ENCODE measurements at regions not wholly inside any gene's neighbourhood (a gene's known extent, or its start where the extent isn't known, plus 50 kb on each side); places are given as distances from the start of the nearest gene placed in this dataset.

- H3K4me2 ChIP-seq (ENCODE audit: low read depth, low read length) = no peak overlapping the region
- no peak overlapping the region for H3K9ac ChIP-seq (ENCODE audit: low read length)
- H3F3A ChIP-seq (ENCODE audit: insufficient read depth, low read length) = no peaks in the 10 kb centered on the region
- no peaks in the 10 kb centered on the region for H3K27me3 ChIP-seq (replicated peaks; ENCODE audit: insufficient read depth, low read length)
- H3K36me3 ChIP-seq (replicated peaks; ENCODE audit: insufficient read depth, low read length) = no peaks in the 10 kb centered on the region
- no peaks in the 10 kb centered on the region for H3K9me2 ChIP-seq (replicated peaks; ENCODE audit: insufficient read depth, low read length)
- H3K4me3 ChIP-seq (ENCODE audit: low read length) = no peak overlapping the region
- H3K9me3 ChIP-seq (replicated peaks; ENCODE audit: insufficient read depth, low read length) = no peaks in the 10 kb centered on the region
- no peak for DNase-seq
- H3K79me2 ChIP-seq (ENCODE audit: low read length) = no peaks in the 10 kb centered on the region
- no peaks in the 10 kb centered on the region for H3K4me1 ChIP-seq (ENCODE audit: low read length)
- no peak overlapping the region for H2AFZ ChIP-seq (ENCODE audit: low read length)
- TF ChIP-seq CTCF (IDR thresholded peaks at IDR 0.05; ENCODE audit: low read length) (no peak), EZH2 (optimal IDR thresholded peaks at IDR 0.05; ENCODE audit: low read depth, low read length) (no peak), EZH2phosphoT487 (IDR thresholded peaks at IDR 0.05; ENCODE audit: low read length) (no peak)
- no peaks in the 10 kb centered on the region for H4K20me1 ChIP-seq (ENCODE audit: insufficient read depth, low read length)
- no peak overlapping the region for H3K27ac ChIP-seq (ENCODE audit: low read length)
Measured at GRCh38 chr5:63220244-63220643, 641.6 kb downstream of the LRRC70 start.

GRCh38 chr5:63217422-63217821 is 638.8 kb downstream of the LRRC70 start:
- no peaks in the 10 kb centered on the region for H3F3A ChIP-seq (ENCODE audit: insufficient read depth, low read length)
- no peaks in the 10 kb centered on the region for H3K9me3 ChIP-seq (replicated peaks; ENCODE audit: insufficient read depth, low read length)
- no peak overlapping the region for H3K4me2 ChIP-seq (ENCODE audit: low read depth, low read length)
- TF ChIP-seq CTCF (IDR thresholded peaks at IDR 0.05; ENCODE audit: low read length) = no peak
- no peak for TF ChIP-seq EZH2 (optimal IDR thresholded peaks at IDR 0.05; ENCODE audit: low read depth, low read length)
- H2AFZ ChIP-seq (ENCODE audit: low read length) = no peak overlapping the region
- H3K27ac ChIP-seq (ENCODE audit: low read length) = no peak overlapping the region
- no peaks in the 10 kb centered on the region for H3K79me2 ChIP-seq (ENCODE audit: low read length)
- no peaks in the 10 kb centered on the region for H3K9me2 ChIP-seq (replicated peaks; ENCODE audit: insufficient read depth, low read length)
- no peak overlapping the region for H3K9ac ChIP-seq (ENCODE audit: low read length)
- H3K4me1 ChIP-seq (ENCODE audit: low read length) = no peaks in the 10 kb centered on the region
- H4K20me1 ChIP-seq (ENCODE audit: insufficient read depth, low read length) = no peaks in the 10 kb centered on the region
- H3K27me3 ChIP-seq (replicated peaks; ENCODE audit: insufficient read depth, low read length) = no peaks in the 10 kb centered on the region
- no peaks in the 10 kb centered on the region for H3K36me3 ChIP-seq (replicated peaks; ENCODE audit: insufficient read depth, low read length)
- H3K4me3 ChIP-seq (ENCODE audit: low read length) = no peak overlapping the region
- DNase-seq = no peak

GRCh38 chr5:63213256-63213655 is 634.6 kb downstream of the LRRC70 start:
- Histone ChIP-seq H3K9ac (ENCODE audit: low read length) (no peak overlapping the region), H2AFZ (ENCODE audit: low read length) (no peak overlapping the region), H3K27ac (ENCODE audit: low read length) (no peak overlapping the region), H3K36me3 (replicated peaks; ENCODE audit: insufficient read depth, low read length) (no peaks in the 10 kb centered on the region), H3K9me2 (replicated peaks; ENCODE audit: insufficient read depth, low read length) (no peaks in the 10 kb centered on the region), H3F3A (ENCODE audit: insufficient read depth, low read length) (no peaks in the 10 kb centered on the region), H3K4me2 (ENCODE audit: low read depth, low read length) (no peak overlapping the region), H3K27me3 (replicated peaks; ENCODE audit: insufficient read depth, low read length) (no peaks in the 10 kb centered on the region), H3K9me3 (replicated peaks; ENCODE audit: insufficient read depth, low read length) (no peaks in the 10 kb centered on the region), H3K79me2 (ENCODE audit: low read length) (no peaks in the 10 kb centered on the region), H3K4me1 (ENCODE audit: low read length) (no peaks in the 10 kb centered on the region), H3K4me3 (ENCODE audit: low read length) (no peak overlapping the region), H4K20me1 (ENCODE audit: insufficient read depth, low read length) (no peaks in the 10 kb centered on the region)
- no peak for DNase-seq
- no peak for TF ChIP-seq EZH2phosphoT487 (IDR thresholded peaks at IDR 0.05; ENCODE audit: low read length)
- TF ChIP-seq EZH2 (optimal IDR thresholded peaks at IDR 0.05; ENCODE audit: low read depth, low read length) = no peak
- TF ChIP-seq CTCF (IDR thresholded peaks at IDR 0.05; ENCODE audit: low read length) = no peak
